A673 (cell line): ENCODE measurements at regions not wholly inside any gene's neighbourhood (a gene's known extent, or its start where the extent isn't known, plus 50 kb on each side); places are given as distances from the start of the nearest gene placed in this dataset.

Experiments used
- EZH2 ChIP-seq: fragments of 200-600 bp; sonication (generic); IDR thresholded peaks from 2 replicates; pipeline ENCODE4 v1.6.1; 2017; ENCODE audit warnings: borderline replicate concordance, low read depth, mild to moderate bottlenecking, mixed read lengths, antibody characterized with exemption, low read length; ENCODE audit not compliant: poor library complexity, severe bottlenecking
- TF ChIP-seq, protein P1 (sequence below): fragments of 300-800, 200-600 bp; sonication (generic); conservative IDR thresholded peaks from 2 replicates; pipeline ENCODE4 v1.5.1; 2017; ENCODE audit warnings: low read depth, mild to moderate bottlenecking, antibody characterized with exemption, low read length, moderate library complexity, mixed read lengths

DNA sequence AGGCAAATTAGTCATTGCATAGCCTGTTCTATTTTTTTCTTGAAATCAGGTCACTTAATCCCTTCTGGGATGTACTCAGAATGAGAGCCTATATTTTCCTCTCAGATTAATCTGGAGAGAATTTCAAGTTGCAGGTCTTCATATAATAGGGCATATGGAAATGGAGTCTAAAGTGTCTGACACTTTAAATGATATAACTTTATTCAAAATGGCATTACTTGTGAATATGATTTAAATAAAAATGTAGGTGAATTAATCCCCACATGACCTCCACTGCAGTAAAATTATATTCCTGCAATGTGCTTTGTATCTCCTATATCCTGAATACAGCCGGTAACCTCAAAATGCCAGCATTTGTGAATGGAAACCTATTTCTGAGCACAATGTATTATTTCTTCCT lies 172.5 kb upstream of the BTBD3 start:
- TF ChIP-seq, protein P1, sequence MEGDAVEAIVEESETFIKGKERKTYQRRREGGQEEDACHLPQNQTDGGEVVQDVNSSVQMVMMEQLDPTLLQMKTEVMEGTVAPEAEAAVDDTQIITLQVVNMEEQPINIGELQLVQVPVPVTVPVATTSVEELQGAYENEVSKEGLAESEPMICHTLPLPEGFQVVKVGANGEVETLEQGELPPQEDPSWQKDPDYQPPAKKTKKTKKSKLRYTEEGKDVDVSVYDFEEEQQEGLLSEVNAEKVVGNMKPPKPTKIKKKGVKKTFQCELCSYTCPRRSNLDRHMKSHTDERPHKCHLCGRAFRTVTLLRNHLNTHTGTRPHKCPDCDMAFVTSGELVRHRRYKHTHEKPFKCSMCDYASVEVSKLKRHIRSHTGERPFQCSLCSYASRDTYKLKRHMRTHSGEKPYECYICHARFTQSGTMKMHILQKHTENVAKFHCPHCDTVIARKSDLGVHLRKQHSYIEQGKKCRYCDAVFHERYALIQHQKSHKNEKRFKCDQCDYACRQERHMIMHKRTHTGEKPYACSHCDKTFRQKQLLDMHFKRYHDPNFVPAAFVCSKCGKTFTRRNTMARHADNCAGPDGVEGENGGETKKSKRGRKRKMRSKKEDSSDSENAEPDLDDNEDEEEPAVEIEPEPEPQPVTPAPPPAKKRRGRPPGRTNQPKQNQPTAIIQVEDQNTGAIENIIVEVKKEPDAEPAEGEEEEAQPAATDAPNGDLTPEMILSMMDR, result no peak
- TF ChIP-seq EZH2, result no peak
